OCI-M1 (cell line): ENCODE measurements at regions not wholly inside any gene's neighbourhood (a gene's known extent, or its start where the extent isn't known, plus 50 kb on each side); places are given as distances from the start of the nearest gene placed in this dataset.

ENCODE experiments used
- DNase-seq: peaks from one replicate; lab custom pipeline; 2025; lab: John Stamatoyannopoulos, UW

GRCh38 chr20:60371384-60371783 is 413.2 kb downstream of the CDH26 start:
- no peak for DNase-seq

GRCh38 chr20:60372275-60372674 is 414.1 kb downstream of the CDH26 start:
- DNase-seq: no peak

GRCh38 chr20:60372822-60373221 is 414.6 kb downstream of the CDH26 start:
- DNase-seq: no peak

GRCh38 chr20:60378620-60379019 is 420.4 kb downstream of the CDH26 start:
- no peak for DNase-seq

- DNase-seq: no peak
Measured at GRCh38 chr20:60381643-60382400, 423.6 kb downstream of the CDH26 start.

- no peak for DNase-seq
Measured at GRCh38 chr20:60389441-60389840, 431.2 kb downstream of the CDH26 start.

GRCh38 chr20:60389882-60390281 is 431.7 kb downstream of the CDH26 start:
- DNase-seq: no peak

GRCh38 chr20:60395991-60396390 is 437.8 kb downstream of the CDH26 start:
- DNase-seq: no peak

GRCh38 chr20:60400567-60400966 is 442.3 kb downstream of the CDH26 start:
- no peak for DNase-seq

- no peak for DNase-seq
Measured at GRCh38 chr20:60402189-60403058, 444.2 kb downstream of the CDH26 start.

- no peak for DNase-seq
Measured at GRCh38 chr20:60403105-60403741, 445.0 kb downstream of the CDH26 start.

GRCh38 chr20:60407011-60407771 is 449.0 kb downstream of the CDH26 start:
- DNase-seq: no peak

- no peak for DNase-seq
Measured at GRCh38 chr20:60407938-60408337, 449.7 kb downstream of the CDH26 start.

GRCh38 chr20:60408435-60408834 is 450.2 kb downstream of the CDH26 start:
- no peak for DNase-seq

GRCh38 chr20:60410618-60411264 is 452.5 kb downstream of the CDH26 start:
- DNase-seq: no peak

GRCh38 chr20:60411813-60412212 is 453.6 kb downstream of the CDH26 start:
- DNase-seq: no peak

- DNase-seq: no peak
Measured at GRCh38 chr20:60420676-60421229, 462.5 kb downstream of the CDH26 start.

GRCh38 chr20:60422848-60423247 is 464.6 kb downstream of the CDH26 start:
- no peak for DNase-seq

- no peak for DNase-seq
Measured at GRCh38 chr20:60424267-60424902, 466.2 kb downstream of the CDH26 start.

GRCh38 chr20:60427516-60427915 is 469.3 kb downstream of the CDH26 start:
- no peak for DNase-seq

- no peak for DNase-seq
Measured at GRCh38 chr20:60428651-60429050, 470.4 kb downstream of the CDH26 start.
